HCT116 (cell line): ENCODE measurements at regions not wholly inside any gene's neighbourhood (a gene's known extent, or its start where the extent isn't known, plus 50 kb on each side); places are given as distances from the start of the nearest gene placed in this dataset.

Experiments used
- ATAC-seq: fragments of 200-7000 bp; cut with Tn5 transposase; 2 replicates; pipeline ENCODE4 v1.9.1; 2020; ENCODE audit warnings: mild to moderate bottlenecking, moderate library complexity
- BruUV-seq: library from RNA; stranded (reverse); fragments of 400-500 nt; replicated peaks from 2 replicates; lab custom pipeline; 2021; lab: Mats Ljungman, UMichigan
- CTCF ChIA-PET: fragments of 300-600 bp; sonication (Branson Sonifier 250); formaldehyde crosslinking; loops from one replicate; lab custom pipeline; 2021; ENCODE audit warnings: antibody characterized with exemption; lab: Charles Lee
- POLR2A ChIA-PET: fragments of 300-600, 350-600 bp; sonication (Branson Sonifier 250); formaldehyde crosslinking; loops from one replicate; lab custom pipeline; 2021; ENCODE audit warnings: antibody characterized with exemption; lab: Charles Lee
- RAD21 ChIA-PET, 2 experiments: fragments of 300-600 bp; sonication (Branson Sonifier 250); formaldehyde crosslinking; loops; one replicate each; lab custom pipeline; 2023; ENCODE audit warnings: low total read pairs in 2 of 2; ENCODE audit not compliant: uncharacterized antibody in 2 of 2, unreplicated experiment in 2 of 2, low non-redundant PET in 1 of 2; lab: Charles Lee
- DNase-seq: peaks from one replicate; pipeline ENCODE4 v3.0.0-alpha.2; 2010; ENCODE audit warnings: low read depth, low spot score
- H2AFZ ChIP-seq: fragments of 200-600 bp; shearing (Covaris generic), sonication (generic); 2 replicates; pipeline ENCODE4 v1.6.1; 2017; ENCODE audit warnings: low read depth, mixed run types, mixed read lengths, antibody characterized with exemption, low read length; ENCODE audit not compliant: poor library complexity, severe bottlenecking
- H3K27ac ChIP-seq: 2 replicates; pipeline ENCODE4 v1.5.1; 2012; ENCODE audit warnings: low read depth, low read length
- H3K27me3 ChIP-seq: fragments of 200-600 bp; sonication (generic); 2 replicates; pipeline ENCODE4 v1.6.1; 2016; ENCODE audit warnings: mixed run types, low read length, mixed read lengths; ENCODE audit not compliant: insufficient read depth
- H3K36me3 ChIP-seq, 2 experiments: fragments of 200-500 bp in 1 of 2; fragments of 200-600 bp in 1 of 2; sonication (Bioruptor generic) in 1 of 2; sonication (generic) in 1 of 2; 2 replicates each; pipeline versions ENCODE4 v1.5.1 to v1.6.1; 2014 to 2016; ENCODE audit warnings: low read length in 2 of 2, inconsistent platforms in 1 of 2, mixed read lengths in 1 of 2, mixed run types in 1 of 2; ENCODE audit not compliant: insufficient read depth in 2 of 2, control insufficient read depth in 1 of 2
- H3K4me1 ChIP-seq, 2 experiments: fragments of 200-600 bp in 1 of 2; sonication (generic) in 1 of 2; 2 replicates each; pipeline versions ENCODE4 v1.5.1 to v1.6.1; 2012 to 2017; ENCODE audit warnings: low read length in 2 of 2, inconsistent platforms in 1 of 2, mild to moderate bottlenecking in 1 of 2, mixed read lengths in 1 of 2, mixed run types in 1 of 2, moderate library complexity in 1 of 2; ENCODE audit not compliant: insufficient read depth in 2 of 2, control insufficient read depth in 1 of 2
- H3K4me2 ChIP-seq: fragments of 200-600 bp; sonication (generic); 2 replicates; pipeline ENCODE4 v1.6.1; 2017; ENCODE audit warnings: mixed run types, low read length, mixed read lengths
- H3K4me3 ChIP-seq, 2 experiments: fragments of 200-600 bp in 1 of 2; sonication (generic) in 1 of 2; replicated peaks in 1 of 2; 2 replicates each; pipeline ENCODE4 v1.5.1; 2011 to 2016; ENCODE audit warnings: low read length in 2 of 2, control low read depth in 1 of 2, low read depth in 1 of 2, mild to moderate bottlenecking in 1 of 2, mixed read lengths in 1 of 2, mixed run types in 1 of 2
- H3K79me2 ChIP-seq: fragments of 200-600 bp; sonication (generic); 2 replicates; pipeline ENCODE4 v1.6.1; 2017; ENCODE audit warnings: mild to moderate bottlenecking, mixed run types, low read length, moderate library complexity, mixed read lengths; ENCODE audit not compliant: insufficient read depth
- H3K9ac ChIP-seq: fragments of 200-600 bp; sonication (generic); 2 replicates; pipeline ENCODE4 v1.6.1; 2016; ENCODE audit warnings: low read length, mixed read lengths
- H3K9me2 ChIP-seq: fragments of 200-600 bp; sonication (generic), shearing (Covaris generic); 2 replicates; pipeline ENCODE4 v1.6.1; 2017; ENCODE audit warnings: mixed run types, mild to moderate bottlenecking, moderate library complexity; ENCODE audit not compliant: insufficient read depth
- H3K9me3 ChIP-seq, 2 experiments: fragments of 200-500 bp in 1 of 2; fragments of 200-600 bp in 1 of 2; sonication (Bioruptor generic) in 1 of 2; sonication (generic) in 1 of 2; 2 replicates each; pipeline ENCODE4 v1.6.1; 2014 to 2017; ENCODE audit warnings: low read length in 2 of 2, mixed read lengths in 2 of 2, inconsistent platforms in 1 of 2, low read depth in 1 of 2, mild to moderate bottlenecking in 1 of 2, mixed run types in 1 of 2, moderate library complexity in 1 of 2; ENCODE audit not compliant: control insufficient read depth in 1 of 2, insufficient read depth in 1 of 2
- H4K20me1 ChIP-seq: fragments of 200-600 bp; sonication (generic), shearing (Covaris generic); 2 replicates; pipeline ENCODE4 v1.6.1; 2017; ENCODE audit warnings: mixed run types, mild to moderate bottlenecking, moderate library complexity; ENCODE audit not compliant: insufficient read depth
- ATF3 ChIP-seq: IDR thresholded peaks from 2 replicates; pipeline ENCODE4 v1.6.1; 2012
- CEBPB ChIP-seq: IDR thresholded peaks from 2 replicates; pipeline ENCODE4 v1.6.1; 2012; ENCODE audit warnings: low read depth
- CTCF ChIP-seq, 3 experiments: fragments of 200-600 bp in 1 of 3; sonication (generic) in 1 of 3; IDR thresholded peaks in 2 of 3; conservative IDR thresholded peaks in 1 of 3; 2 replicates each; pipeline ENCODE4 v1.5.1; 2012 to 2017; ENCODE audit warnings: low read depth in 2 of 3, low read length in 2 of 3, antibody characterized with exemption in 1 of 3, borderline replicate concordance in 1 of 3, control low read depth in 1 of 3, mild to moderate bottlenecking in 1 of 3, mixed read lengths in 1 of 3, mixed run types in 1 of 3, moderate library complexity in 1 of 3; ENCODE audit not compliant: insufficient read depth in 1 of 3
- EGR1 ChIP-seq: IDR thresholded peaks from 2 replicates; pipeline ENCODE4 v1.6.1; 2012; ENCODE audit warnings: low read depth
- FOSL1 ChIP-seq: IDR thresholded peaks from 2 replicates; pipeline ENCODE4 v1.6.1; 2012; ENCODE audit warnings: low read depth
- JUND ChIP-seq: IDR thresholded peaks from 2 replicates; pipeline ENCODE4 v1.6.1; 2012
- MAX ChIP-seq: IDR thresholded peaks from 2 replicates; pipeline ENCODE4 v1.6.1; 2012
- POLR2A ChIP-seq: IDR thresholded peaks from 2 replicates; pipeline ENCODE4 v1.7.0; 2011; ENCODE audit warnings: borderline replicate concordance; ENCODE audit not compliant: insufficient read depth, insufficient read length; ENCODE audit errors: extremely low read depth
- POLR2AphosphoS5 ChIP-seq: IDR thresholded peaks from 2 replicates; pipeline ENCODE4 v1.6.1; 2011; ENCODE audit warnings: mild to moderate bottlenecking, low read depth, low read length, moderate library complexity
- YY1 ChIP-seq: IDR thresholded peaks from 2 replicates; pipeline ENCODE4 v1.6.1; 2011; ENCODE audit warnings: low read length, low read depth, moderate library complexity, mild to moderate bottlenecking; ENCODE audit not compliant: insufficient replicate concordance; ENCODE audit errors: extremely low read depth
- intact Hi-C: fragments of 100-400 bp; cut with micrococcal nuclease; formaldehyde crosslinking; loops from 2 replicates; pipeline ENCODE4 v1.10.0; 2022

GRCh38 chr3:76646921-76647562 is 392.9 kb upstream of the ROBO2 start:
- Histone ChIP-seq H3K9me3 (peaks cover 10 to 13% of the 10 kb centered on the region in 2 experiments; a peak in 2 of 4 replicates), H3K27me3 (no peaks in the 10 kb centered on the region), H3K4me1 (no peaks in the 10 kb centered on the region), H2AFZ (no peak overlapping the region), H3K27ac (no peak overlapping the region), H3K36me3 (no peaks in the 10 kb centered on the region), H3K9ac (no peak overlapping the region), H3K4me3 (no peak overlapping the region), H3K9me2 (no peaks in the 10 kb centered on the region), H4K20me1 (no peaks in the 10 kb centered on the region), H3K79me2 (no peaks in the 10 kb centered on the region), H3K4me2 (no peak overlapping the region)
- ATAC-seq (no peak), DNase-seq (no peak)
- CTCF ChIA-PET, result no interaction called here
- intact Hi-C loops, result no loop called here
- POLR2A ChIA-PET, result no interaction called here
- no peak for TF ChIP-seq JUND
- TF ChIP-seq CEBPB, result no peak
- TF ChIP-seq ATF3, result no peak
- TF ChIP-seq EGR1, result no peak
- no peak for TF ChIP-seq CTCF (IDR thresholded peaks at IDR 0.05 in 2 of 3, conservative IDR thresholded peaks at IDR 0.05 in 1 of 3; ENCODE audit: borderline replicate concordance in 1 of 3, insufficient read depth in 1 of 3, low read depth in 2 of 3, low read length in 2 of 3)
- TF ChIP-seq POLR2A, result no peak
- TF ChIP-seq FOSL1, result no peak
- no peak for TF ChIP-seq POLR2AphosphoS5
- TF ChIP-seq YY1, result no peak
- TF ChIP-seq MAX, result no peak
- RAD21 ChIA-PET, result no interaction called here
- BruUV-seq, result no TSS peak
